Keratinocyte (primary cell): ENCODE measurements at regions not wholly inside any gene's neighbourhood (a gene's known extent, or its start where the extent isn't known, plus 50 kb on each side); places are given as distances from the start of the nearest gene placed in this dataset.

Experiments
- DNase-seq: peaks from one replicate; pipeline ENCODE4 v3.0.0-alpha.2; 2011; ENCODE audit warnings: low read depth, missing footprints, low spot score
- FAIRE-seq: peaks from 2 replicates; lab custom pipeline; 2011; peaks lifted over from hg19 to GRCh38; lab: Jason Lieb, UNC
- H2AFZ ChIP-seq: 2 replicates; pipeline ENCODE4 v1.6.0; 2012; ENCODE audit warnings: low read length, control low read depth, inconsistent platforms; ENCODE audit not compliant: control insufficient read depth
- H3K27ac ChIP-seq: 2 replicates; pipeline ENCODE4 v1.5.1; 2011; ENCODE audit warnings: low read length; ENCODE audit not compliant: control insufficient read depth, insufficient read depth
- H3K27me3 ChIP-seq: 3 replicates; pipeline ENCODE4 v1.6.0; 2011; ENCODE audit warnings: low read length; ENCODE audit not compliant: control insufficient read depth, insufficient read depth; ENCODE audit errors: extremely low read depth
- H3K36me3 ChIP-seq, 2 experiments: 2 replicates in 1 of 2; 3 replicates in 1 of 2; pipeline ENCODE4 v1.5.1; 2011; ENCODE audit warnings: low read length in 2 of 2, mild to moderate bottlenecking in 1 of 2; ENCODE audit not compliant: control insufficient read depth in 2 of 2, insufficient read depth in 2 of 2; ENCODE audit errors: extremely low read depth in 1 of 2
- H3K4me1 ChIP-seq: 3 replicates; pipeline ENCODE4 v1.5.1; 2011; ENCODE audit warnings: low read length; ENCODE audit not compliant: control insufficient read depth, insufficient read depth; ENCODE audit errors: extremely low read depth
- H3K4me2 ChIP-seq: 3 replicates; pipeline ENCODE4 v1.6.0; 2011; ENCODE audit warnings: low read depth, low read length; ENCODE audit not compliant: control insufficient read depth, insufficient read depth; ENCODE audit errors: extremely low read depth
- H3K4me3 ChIP-seq, 3 experiments: fragments of 200-600 bp in 1 of 3; sonication (generic) in 1 of 3; 2 replicates in 2 of 3; 3 replicates in 1 of 3; pipeline ENCODE4 v1.5.1; 2011 to 2016; ENCODE audit warnings: low read length in 3 of 3, mild to moderate bottlenecking in 3 of 3, control low read depth in 2 of 3, inconsistent platforms in 1 of 3, low read depth in 1 of 3, mixed read lengths in 1 of 3, mixed run types in 1 of 3, moderate library complexity in 1 of 3; ENCODE audit not compliant: control insufficient read depth in 2 of 3, insufficient read depth in 2 of 3; ENCODE audit errors: extremely low read depth in 1 of 3
- H3K79me2 ChIP-seq: 2 replicates; pipeline ENCODE4 v1.6.0; 2012; ENCODE audit warnings: low read length; ENCODE audit not compliant: control insufficient read depth, insufficient read depth
- H3K9ac ChIP-seq: 3 replicates; pipeline ENCODE4 v1.6.0; 2011; ENCODE audit warnings: low read length; ENCODE audit not compliant: control insufficient read depth, insufficient read depth; ENCODE audit errors: extremely low read depth
- H3K9me1 ChIP-seq: 3 replicates; pipeline ENCODE4 v1.6.0; 2011; ENCODE audit warnings: low read length; ENCODE audit not compliant: control insufficient read depth, insufficient read depth; ENCODE audit errors: extremely low read depth
- H3K9me3 ChIP-seq: 2 replicates; pipeline ENCODE4 v1.5.1; 2012; ENCODE audit warnings: low read depth, low read length; ENCODE audit not compliant: control insufficient read depth
- H4K20me1 ChIP-seq: 3 replicates; pipeline ENCODE4 v1.6.0; 2011; ENCODE audit warnings: low read length; ENCODE audit not compliant: control insufficient read depth, insufficient read depth; ENCODE audit errors: extremely low read depth
- EZH2 ChIP-seq: IDR thresholded peaks from one replicate; pipeline ENCODE4 v1.6.1; 2012; ENCODE audit warnings: inconsistent platforms, mild to moderate bottlenecking, low read length, moderate library complexity
- dilution Hi-C: fragments of 300-500 bp; cut with MboI; formaldehyde crosslinking; loops from one replicate; pipeline ENCODE4 v1.7.0; 2020; ENCODE audit warnings: low sequenced_read_pairs; ENCODE audit not compliant: extremely low pct_ligation_motif_present
- TF ChIP-seq, protein P1 (sequence below), 3 experiments: IDR thresholded peaks in 1 of 3; conservative IDR thresholded peaks in 1 of 3; optimal IDR thresholded peaks in 1 of 3; 2 replicates in 2 of 3; 3 replicates in 1 of 3; pipeline versions ENCODE3 to v1.5.1; 2011; ENCODE audit warnings: low read length in 3 of 3, mild to moderate bottlenecking in 3 of 3, moderate library complexity in 2 of 3, control low read depth in 1 of 3, inconsistent platforms in 1 of 3; ENCODE audit not compliant: insufficient read depth in 2 of 3; ENCODE audit errors: extremely low read depth in 1 of 3

DNA sequence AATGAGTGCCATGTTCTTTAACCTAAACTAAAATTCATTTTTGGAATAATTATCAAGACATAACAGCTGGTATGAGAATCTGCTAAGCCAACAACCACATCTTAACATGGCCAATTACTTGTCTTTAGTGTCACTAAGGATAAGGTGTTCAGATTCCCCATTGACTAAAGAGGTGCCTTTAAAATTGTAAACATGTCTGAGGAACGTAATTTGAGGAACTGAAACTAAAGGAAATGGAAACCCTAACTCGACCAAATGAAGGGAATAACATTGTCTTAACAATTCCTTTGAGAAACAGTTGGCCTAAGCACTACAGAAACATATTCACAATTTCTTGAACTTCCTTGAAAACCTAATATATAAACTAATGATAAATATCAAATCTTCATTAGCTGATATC lies 355.4 kb upstream of the GULP1 start:
- Histone ChIP-seq H4K20me1 (no peaks in the 10 kb centered on the region), H3K4me3 (no peak overlapping the region), H3K79me2 (no peaks in the 10 kb centered on the region), H3K4me2 (no peak overlapping the region), H3K27ac (no peak overlapping the region), H3K27me3 (no peaks in the 10 kb centered on the region), H3K9me3 (no peaks in the 10 kb centered on the region), H3K36me3 (no peaks in the 10 kb centered on the region), H3K4me1 (no peaks in the 10 kb centered on the region), H3K9ac (no peak overlapping the region), H2AFZ (no peak overlapping the region), H3K9me1 (no peaks in the 10 kb centered on the region)
- TF ChIP-seq EZH2: no peak
- TF ChIP-seq, protein P1, sequence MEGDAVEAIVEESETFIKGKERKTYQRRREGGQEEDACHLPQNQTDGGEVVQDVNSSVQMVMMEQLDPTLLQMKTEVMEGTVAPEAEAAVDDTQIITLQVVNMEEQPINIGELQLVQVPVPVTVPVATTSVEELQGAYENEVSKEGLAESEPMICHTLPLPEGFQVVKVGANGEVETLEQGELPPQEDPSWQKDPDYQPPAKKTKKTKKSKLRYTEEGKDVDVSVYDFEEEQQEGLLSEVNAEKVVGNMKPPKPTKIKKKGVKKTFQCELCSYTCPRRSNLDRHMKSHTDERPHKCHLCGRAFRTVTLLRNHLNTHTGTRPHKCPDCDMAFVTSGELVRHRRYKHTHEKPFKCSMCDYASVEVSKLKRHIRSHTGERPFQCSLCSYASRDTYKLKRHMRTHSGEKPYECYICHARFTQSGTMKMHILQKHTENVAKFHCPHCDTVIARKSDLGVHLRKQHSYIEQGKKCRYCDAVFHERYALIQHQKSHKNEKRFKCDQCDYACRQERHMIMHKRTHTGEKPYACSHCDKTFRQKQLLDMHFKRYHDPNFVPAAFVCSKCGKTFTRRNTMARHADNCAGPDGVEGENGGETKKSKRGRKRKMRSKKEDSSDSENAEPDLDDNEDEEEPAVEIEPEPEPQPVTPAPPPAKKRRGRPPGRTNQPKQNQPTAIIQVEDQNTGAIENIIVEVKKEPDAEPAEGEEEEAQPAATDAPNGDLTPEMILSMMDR (optimal IDR thresholded peaks at IDR 0.05 in 1 of 3, IDR thresholded peaks at IDR 0.05 in 1 of 3, conservative IDR thresholded peaks at IDR 0.05 in 1 of 3; ENCODE audit: extremely low read depth in 1 of 3, insufficient read depth in 2 of 3, low read length in 3 of 3): no peak
- FAIRE-seq: no peak
- DNase-seq: no peak
- dilution Hi-C loops: no loop called here

- H3K9ac ChIP-seq: no peak overlapping the region
- no peak for DNase-seq
- no peak overlapping the region for H3K27ac ChIP-seq
- H3K27me3 ChIP-seq: no peaks in the 10 kb centered on the region
- H3K4me3 ChIP-seq: no peak overlapping the region
- no peaks in the 10 kb centered on the region for H3K36me3 ChIP-seq
- no peak overlapping the region for H2AFZ ChIP-seq
- TF ChIP-seq EZH2: no peak
- TF ChIP-seq, protein P1 (optimal IDR thresholded peaks at IDR 0.05 in 1 of 3, IDR thresholded peaks at IDR 0.05 in 1 of 3, conservative IDR thresholded peaks at IDR 0.05 in 1 of 3; ENCODE audit: extremely low read depth in 1 of 3, insufficient read depth in 2 of 3, low read length in 3 of 3): no peak
- no peak overlapping the region for H3K4me2 ChIP-seq
- no peak for FAIRE-seq
- H3K9me3 ChIP-seq: no peaks in the 10 kb centered on the region
- no peaks in the 10 kb centered on the region for H3K9me1 ChIP-seq
- H4K20me1 ChIP-seq: no peaks in the 10 kb centered on the region
- H3K4me1 ChIP-seq: no peaks in the 10 kb centered on the region
- H3K79me2 ChIP-seq: no peaks in the 10 kb centered on the region
- dilution Hi-C loops: no loop called here
These were observed 352.5 kb upstream of the GULP1 start for GRCh38 chr2:187939180-187939579.
